OCI-LY3 (cell line): ENCODE measurements at regions not wholly inside any gene's neighbourhood (a gene's known extent, or its start where the extent isn't known, plus 50 kb on each side); places are given as distances from the start of the nearest gene placed in this dataset.

Experiments used
- H2AFZ ChIP-seq: fragments of 200-600, 300-600 bp; shearing (Covaris generic); 2 replicates; pipeline ENCODE4 v1.6.0; 2014; ENCODE audit warnings: antibody characterized with exemption, low read depth, low read length
- H3K27ac ChIP-seq: fragments of 200-600, 300-600 bp; sonication (generic); 2 replicates; pipeline ENCODE4 v1.5.1; 2014; ENCODE audit warnings: mild to moderate bottlenecking, low read length, moderate library complexity, mixed read lengths
- H3K27me3 ChIP-seq: fragments of 200-600, 300-600 bp; sonication (generic); 2 replicates; pipeline ENCODE4 v1.6.1; 2014; ENCODE audit warnings: low read depth, low read length, mixed read lengths
- H3K36me3 ChIP-seq: fragments of 200-600, 300-600 bp; sonication (generic); replicated peaks from 2 replicates; pipeline ENCODE3; 2014; ENCODE audit warnings: low read depth, low read length, mixed read lengths
- H3K4me1 ChIP-seq: fragments of 300-600, 200-600 bp; sonication (generic); 2 replicates; pipeline ENCODE4 v1.6.1; 2014; ENCODE audit warnings: low read length, mixed read lengths
- H3K4me2 ChIP-seq: fragments of 200-600, 300-600 bp; sonication (generic); 2 replicates; pipeline ENCODE4 v1.6.1; 2014; ENCODE audit warnings: low read length, mixed read lengths
- H3K4me3 ChIP-seq: fragments of 300-600, 200-600 bp; sonication (generic); 2 replicates; pipeline ENCODE4 v1.5.1; 2014; ENCODE audit warnings: antibody characterized with exemption, mild to moderate bottlenecking, low read length, moderate library complexity
- H3K79me2 ChIP-seq: fragments of 300-600, 200-600 bp; shearing (Covaris generic); 2 replicates; pipeline ENCODE4 v1.6.1; 2014; ENCODE audit warnings: mild to moderate bottlenecking, low read length, mixed read lengths
- H3K9ac ChIP-seq: fragments of 300-600, 200-600 bp; shearing (Covaris generic); 2 replicates; pipeline ENCODE4 v1.6.0; 2014; ENCODE audit warnings: mild to moderate bottlenecking, low read length, moderate library complexity
- H3K9me3 ChIP-seq: fragments of 200-600, 300-600 bp; shearing (Covaris generic); 2 replicates; pipeline ENCODE4 v1.6.1; 2014; ENCODE audit warnings: low read length, mixed read lengths; ENCODE audit not compliant: insufficient read depth
- H4K20me1 ChIP-seq: fragments of 200-600, 300-600 bp; sonication (generic); 2 replicates; pipeline ENCODE4 v1.6.1; 2016; ENCODE audit warnings: low read length, mixed read lengths; ENCODE audit not compliant: insufficient read depth
- CTCF ChIP-seq: fragments of 200-600, 300-600 bp; sonication (generic); IDR thresholded peaks from 2 replicates; pipeline ENCODE4 v1.5.1; 2014; ENCODE audit warnings: antibody characterized with exemption, low read length, low read depth
- EZH2phosphoT487 ChIP-seq: fragments of 200-600 bp; shearing (Covaris generic); IDR thresholded peaks from 2 replicates; pipeline ENCODE4 v1.6.1; 2018; ENCODE audit warnings: antibody characterized with exemption, mixed run types, low read depth

GRCh38 chr2:228700638-228701037 lies 519.2 kb upstream of the SPHKAP start:
- H3K27ac ChIP-seq = no peak overlapping the region
- no peak overlapping the region for H3K4me2 ChIP-seq

DNA sequence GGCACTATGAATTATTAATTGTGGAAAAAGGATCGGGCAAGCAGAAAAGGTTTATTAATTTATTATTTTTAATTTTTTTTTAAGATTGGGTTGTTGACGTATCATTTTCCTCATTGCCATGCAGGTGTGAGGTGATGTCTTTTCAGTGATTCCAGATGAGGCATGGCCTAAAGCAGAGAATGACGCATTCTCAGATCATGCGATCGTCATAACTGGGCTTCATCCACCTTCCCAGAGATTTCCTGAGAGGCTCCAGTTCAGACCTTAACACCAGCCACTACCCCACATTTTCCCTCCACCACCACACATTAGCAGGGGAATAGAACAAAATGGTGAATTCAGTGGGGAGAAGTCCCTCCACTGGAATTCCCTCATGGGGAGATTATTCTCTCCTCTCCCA lies 518.4 kb upstream of the SPHKAP start:
- Histone ChIP-seq H3K27ac (no peak overlapping the region), H3K4me3 (no peak overlapping the region), H3K4me2 (no peak overlapping the region), H3K36me3 (no peaks in the 10 kb centered on the region), H3K9ac (no peak overlapping the region), H3K27me3 (no peaks in the 10 kb centered on the region), H3K9me3 (no peaks in the 10 kb centered on the region), H3K4me1 (no peaks in the 10 kb centered on the region), H3K79me2 (no peaks in the 10 kb centered on the region), H2AFZ (no peak overlapping the region), H4K20me1 (no peaks in the 10 kb centered on the region)
- no peak for TF ChIP-seq EZH2phosphoT487
- no peak for TF ChIP-seq CTCF

More at GRCh38 chr2:228700638-228701037, 519.2 kb upstream of the SPHKAP start:
- Histone ChIP-seq H3K4me1 (no peaks in the 10 kb centered on the region), H3K36me3 (no peaks in the 10 kb centered on the region), H3K4me3 (no peak overlapping the region), H3K79me2 (no peaks in the 10 kb centered on the region), H3K9ac (no peak overlapping the region), H2AFZ (no peak overlapping the region), H3K9me3 (no peaks in the 10 kb centered on the region), H3K27me3 (no peaks in the 10 kb centered on the region), H4K20me1 (no peaks in the 10 kb centered on the region)
- TF ChIP-seq CTCF = no peak
- no peak for TF ChIP-seq EZH2phosphoT487

DNA sequence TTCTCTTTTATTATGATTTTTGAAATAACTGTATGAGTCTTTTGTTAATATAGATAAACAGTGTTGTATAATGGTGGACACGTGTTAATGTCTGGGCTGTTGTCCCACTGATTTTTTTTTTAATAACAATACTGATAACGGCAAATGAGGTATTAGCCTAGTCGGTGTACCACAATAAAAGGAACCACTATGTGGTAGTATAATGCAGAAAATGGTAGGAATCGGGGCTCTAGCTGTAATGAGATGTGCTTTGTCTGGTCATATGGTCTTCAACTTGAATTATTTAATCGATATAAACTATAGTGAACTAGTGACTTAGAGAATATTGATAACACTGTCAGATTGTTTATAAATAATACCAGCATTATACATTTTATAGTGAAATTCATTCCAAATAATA lies 517.9 kb upstream of the SPHKAP start:
- TF ChIP-seq EZH2phosphoT487 (no peak), CTCF (peak; percentile 43)
- no peak overlapping the region for H2AFZ ChIP-seq

GRCh38 chr2:228698963-228699362 lies 517.5 kb upstream of the SPHKAP start:
- Histone ChIP-seq H3K4me2 (no peak overlapping the region), H3K27me3 (no peaks in the 10 kb centered on the region), H3K79me2 (no peaks in the 10 kb centered on the region), H3K4me3 (no peak overlapping the region), H3K36me3 (no peaks in the 10 kb centered on the region), H4K20me1 (no peaks in the 10 kb centered on the region), H3K9me3 (no peaks in the 10 kb centered on the region), H3K27ac (no peak overlapping the region), H2AFZ (no peak overlapping the region), H3K4me1 (no peaks in the 10 kb centered on the region), H3K9ac (no peak overlapping the region)
- no peak for TF ChIP-seq CTCF
- no peak for TF ChIP-seq EZH2phosphoT487

More for the DNA sequence above, 517.9 kb upstream of the SPHKAP start:
- Histone ChIP-seq H3K27ac (no peak overlapping the region), H3K4me2 (no peak overlapping the region), H3K9me3 (no peaks in the 10 kb centered on the region), H3K9ac (no peak overlapping the region), H3K27me3 (no peaks in the 10 kb centered on the region), H3K4me3 (no peak overlapping the region), H3K4me1 (no peaks in the 10 kb centered on the region), H3K79me2 (no peaks in the 10 kb centered on the region), H4K20me1 (no peaks in the 10 kb centered on the region), H3K36me3 (no peaks in the 10 kb centered on the region)
